Loucy (cell line): ENCODE measurements at regions not wholly inside any gene's neighbourhood (a gene's known extent, or its start where the extent isn't known, plus 50 kb on each side); places are given as distances from the start of the nearest gene placed in this dataset.

Experiments
- CTCF ChIP-seq: fragments of 200-600 bp; sonication (generic); conservative IDR thresholded peaks from 2 replicates; pipeline ENCODE4 v1.5.1; 2014; ENCODE audit warnings: mild to moderate bottlenecking, antibody characterized with exemption, low read length
- EZH2phosphoT487 ChIP-seq: fragments of 200-600 bp; IDR thresholded peaks from 2 replicates; pipeline ENCODE4 v1.6.1; 2018; ENCODE audit warnings: antibody characterized with exemption, mild to moderate bottlenecking, moderate library complexity, borderline replicate concordance

GRCh38 chr3:112751564-112752512 is 94.8 kb downstream of the CD200R1L start:
- TF ChIP-seq CTCF (no peak), EZH2phosphoT487 (no peak)
